ENCODE measurements at regions not wholly inside any gene's neighbourhood (a gene's known extent, or its start where the extent isn't known, plus 50 kb on each side); places are given as distances from the start of the nearest gene placed in this dataset.

GRCh38 chr11:95714843-95715776 lies 74.5 kb downstream of the FAM76B start:
- no peaks in the 10 kb centered on the region for H3K36me3 Mint-ChIP-seq (ENCODE audit: insufficient read depth, unreplicated experiment)
- intact Hi-C loops (cut with micrococcal nuclease; ENCODE audit: unreplicated experiment), result loop anchor here (1.0 kb wide), 1 partner anchor 8 kb away; no protein-coding TSS in a partner anchor
- no peak overlapping the region for H3K4me3 Mint-ChIP-seq (ENCODE audit: unreplicated experiment)
- H3K27ac Mint-ChIP-seq (ENCODE audit: unreplicated experiment), result no peak overlapping the region
- no peaks in the 10 kb centered on the region for H3K9me3 ChIP-seq
- BruUV-seq (replicated peaks), result no TSS peak
- TF ChIP-seq CTCF (IDR thresholded peaks at IDR 0.05; ENCODE audit: insufficient read depth in 1 of 2, low read depth in 1 of 2, low read length in 1 of 2, severe bottlenecking in 1 of 2, unreplicated experiment in 1 of 2), result no peak
- H3K9me3 Mint-ChIP-seq (ENCODE audit: unreplicated experiment), result no peaks in the 10 kb centered on the region
- no peaks in the 10 kb centered on the region for H3K36me3 ChIP-seq (ENCODE audit: control insufficient read depth, insufficient read depth, low read length)
- CTCF ChIA-PET, result interaction anchor here (1.3 to 2.1 kb wide), 3 partner anchors 10 to 563 kb away, joined by 3 to 9 read pairs (median 5); no protein-coding TSS in a partner anchor
- H3K27me3 Mint-ChIP-seq (ENCODE audit: insufficient read depth, unreplicated experiment), result no peaks in the 10 kb centered on the region
- POLR2A ChIA-PET, result no interaction called here
- peaks cover 19% of the 10 kb centered on the region for H3K4me1 Mint-ChIP-seq (ENCODE audit: low read depth, unreplicated experiment)
- H3K4me3 ChIP-seq (ENCODE audit: low read depth, low read length), result no peak overlapping the region
- no peaks in the 10 kb centered on the region for H3K27me3 ChIP-seq (replicated peaks; ENCODE audit: control insufficient read depth, insufficient read depth, low read length)
- DNase-seq, result no peak
- peaks cover 1% of the 10 kb centered on the region; the same call in 1 of the 2 replicates for H3K4me1 ChIP-seq

GRCh38 chr11:95713428-95713827 lies 76.2 kb downstream of the FAM76B start:
- BruUV-seq (replicated peaks), result no TSS peak
- intact Hi-C loops (cut with micrococcal nuclease; ENCODE audit: unreplicated experiment), result no loop called here

GRCh38 chr11:95711945-95712221 lies 77.7 kb downstream of the FAM76B start:
- H3K27me3 Mint-ChIP-seq (ENCODE audit: insufficient read depth, unreplicated experiment), result no peaks in the 10 kb centered on the region
- no peak for TF ChIP-seq CTCF (IDR thresholded peaks at IDR 0.05; ENCODE audit: insufficient read depth in 1 of 2, low read depth in 1 of 2, low read length in 1 of 2, severe bottlenecking in 1 of 2, unreplicated experiment in 1 of 2)
- no peaks in the 10 kb centered on the region for H3K36me3 Mint-ChIP-seq (ENCODE audit: insufficient read depth, unreplicated experiment)
- no peak overlapping the region for H3K4me3 Mint-ChIP-seq (ENCODE audit: unreplicated experiment)
- Histone ChIP-seq H3K27me3 (replicated peaks; ENCODE audit: control insufficient read depth, insufficient read depth, low read length) (no peaks in the 10 kb centered on the region), H3K4me3 (ENCODE audit: low read depth, low read length) (no peak overlapping the region), H3K9me3 (no peaks in the 10 kb centered on the region), H3K36me3 (ENCODE audit: control insufficient read depth, insufficient read depth, low read length) (no peaks in the 10 kb centered on the region), H3K4me1 (peaks cover 24% of the 10 kb centered on the region)
- POLR2A ChIA-PET, result no interaction called here
- no peak for DNase-seq
- BruUV-seq (replicated peaks), result no TSS peak
- H3K4me1 Mint-ChIP-seq (ENCODE audit: low read depth, unreplicated experiment), result peaks cover 38% of the 10 kb centered on the region
- no peak overlapping the region for H3K27ac Mint-ChIP-seq (ENCODE audit: unreplicated experiment)
- intact Hi-C loops (cut with micrococcal nuclease; ENCODE audit: unreplicated experiment), result no loop called here
- H3K9me3 Mint-ChIP-seq (ENCODE audit: unreplicated experiment), result no peaks in the 10 kb centered on the region
- CTCF ChIA-PET, result no interaction called here

More at GRCh38 chr11:95713428-95713827, 76.2 kb downstream of the FAM76B start:
- Mint-ChIP-seq H3K27me3 (ENCODE audit: insufficient read depth, unreplicated experiment) (no peaks in the 10 kb centered on the region), H3K27ac (ENCODE audit: unreplicated experiment) (no peak overlapping the region), H3K36me3 (ENCODE audit: insufficient read depth, unreplicated experiment) (no peaks in the 10 kb centered on the region), H3K9me3 (ENCODE audit: unreplicated experiment) (no peaks in the 10 kb centered on the region), H3K4me1 (ENCODE audit: low read depth, unreplicated experiment) (peaks cover 33% of the 10 kb centered on the region), H3K4me3 (ENCODE audit: unreplicated experiment) (no peak overlapping the region)
- H3K4me3 ChIP-seq (ENCODE audit: low read depth, low read length), result no peak overlapping the region
- peaks cover 18% of the 10 kb centered on the region for H3K4me1 ChIP-seq
- no peak for DNase-seq
- CTCF ChIA-PET, result no interaction called here
- POLR2A ChIA-PET, result no interaction called here
- no peaks in the 10 kb centered on the region for H3K9me3 ChIP-seq
- no peaks in the 10 kb centered on the region for H3K36me3 ChIP-seq (ENCODE audit: control insufficient read depth, insufficient read depth, low read length)
- H3K27me3 ChIP-seq (replicated peaks; ENCODE audit: control insufficient read depth, insufficient read depth, low read length), result no peaks in the 10 kb centered on the region
- no peak for TF ChIP-seq CTCF (IDR thresholded peaks at IDR 0.05; ENCODE audit: insufficient read depth in 1 of 2, low read depth in 1 of 2, low read length in 1 of 2, severe bottlenecking in 1 of 2, unreplicated experiment in 1 of 2)

All from Caco-2 (cell line).